H1 (cell line): ENCODE measurements at regions not wholly inside any gene's neighbourhood (a gene's known extent, or its start where the extent isn't known, plus 50 kb on each side); places are given as distances from the start of the nearest gene placed in this dataset.

ENCODE experiments used
- CHD2 ChIP-seq: IDR thresholded peaks from 2 replicates; pipeline ENCODE4 v1.6.1; 2012; ENCODE audit warnings: low read length, improper control_type of control experiment
- CHD7 ChIP-seq: fragments of 300-600 bp; sonication (generic); IDR thresholded peaks from 2 replicates; pipeline ENCODE4 v1.7.1; 2012; ENCODE audit warnings: low read length, moderate library complexity, mild to moderate bottlenecking, inconsistent platforms; ENCODE audit not compliant: insufficient replicate concordance
- E2F6 ChIP-seq: IDR thresholded peaks from 2 replicates; pipeline ENCODE4 v1.6.1; 2012; ENCODE audit warnings: inconsistent platforms
- JUND ChIP-seq: IDR thresholded peaks from 2 replicates; pipeline ENCODE4 v1.6.1; 2011; ENCODE audit warnings: mild to moderate bottlenecking, improper control_type of control experiment, low read length
- KDM1A ChIP-seq: fragments of 200-600, 300-600 bp; sonication (generic); IDR thresholded peaks from 2 replicates; pipeline ENCODE4 v1.7.1; 2016; ENCODE audit warnings: mild to moderate bottlenecking, low read length, borderline replicate concordance
- MAFK ChIP-seq: IDR thresholded peaks from 2 replicates; pipeline ENCODE4 v1.6.1; 2012; ENCODE audit warnings: low read depth, mild to moderate bottlenecking, improper control_type of control experiment, low read length
- PHF8 ChIP-seq: fragments of 200-600 bp; sonication (generic); conservative IDR thresholded peaks from 2 replicates; pipeline ENCODE4 v1.7.1; 2012; ENCODE audit warnings: low read depth, mild to moderate bottlenecking, inconsistent platforms, low read length, moderate library complexity
- RAD21 ChIP-seq, 2 experiments: IDR thresholded peaks in 1 of 2; conservative IDR thresholded peaks in 1 of 2; 2 replicates each; pipeline ENCODE4 v1.6.1; 2011; ENCODE audit warnings: low read depth in 2 of 2, low read length in 2 of 2, improper control_type of control experiment in 1 of 2, inconsistent platforms in 1 of 2, mild to moderate bottlenecking in 1 of 2, moderate library complexity in 1 of 2
- RNF2 ChIP-seq: fragments of 200-900, 300-1000 bp; sonication (generic); IDR thresholded peaks from 2 replicates; pipeline ENCODE4 v1.7.1; 2016; ENCODE audit warnings: borderline replicate concordance, low read depth, mild to moderate bottlenecking, antibody characterized with exemption, low read length; ENCODE audit not compliant: poor library complexity, severe bottlenecking; ENCODE audit errors: missing control alignments

GRCh38 chr5:106205916-106206571 is 1464.7 kb downstream of the EFNA5 start (continued):
- TF ChIP-seq CHD7 (no peak), CHD2 (no peak), KDM1A (no peak), MAFK (no peak), RNF2 (no peak), PHF8 (no peak), E2F6 (no peak), JUND (no peak), RAD21 (IDR thresholded peaks at IDR 0.05 in 1 of 2, conservative IDR thresholded peaks at IDR 0.05 in 1 of 2; ENCODE audit: low read depth in 2 of 2, low read length in 2 of 2) (no peak)
